ENCODE measurements at regions not wholly inside any gene's neighbourhood (a gene's known extent, or its start where the extent isn't known, plus 50 kb on each side); places are given as distances from the start of the nearest gene placed in this dataset.
"Not testable (repeated sequence)": the region's sequence is repeated elsewhere in the genome, so short reads cannot be mapped to it uniquely, and the experiment has no call there.

DNA sequence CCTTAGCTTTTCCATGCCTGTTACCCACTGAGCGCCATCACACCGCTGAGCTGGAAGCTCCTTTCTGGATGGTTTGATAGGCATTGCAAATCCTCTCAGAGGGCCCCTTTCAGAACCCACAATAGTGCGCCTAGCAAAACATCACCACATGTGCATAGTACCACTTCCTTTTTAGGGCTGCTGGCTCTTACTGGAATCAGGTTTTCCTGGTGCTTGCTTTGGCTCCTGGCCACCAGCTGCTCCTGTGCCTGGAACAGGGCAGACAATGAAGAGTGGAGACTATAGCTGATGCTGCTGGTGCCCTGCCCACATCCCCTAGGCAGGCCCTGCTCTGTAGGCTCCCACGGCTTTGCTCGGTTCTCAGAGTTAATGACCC lies 163.6 kb upstream of the SEMA6A start:
- DNase-seq (ENCODE audit: low spot score), result no peak

DNA sequence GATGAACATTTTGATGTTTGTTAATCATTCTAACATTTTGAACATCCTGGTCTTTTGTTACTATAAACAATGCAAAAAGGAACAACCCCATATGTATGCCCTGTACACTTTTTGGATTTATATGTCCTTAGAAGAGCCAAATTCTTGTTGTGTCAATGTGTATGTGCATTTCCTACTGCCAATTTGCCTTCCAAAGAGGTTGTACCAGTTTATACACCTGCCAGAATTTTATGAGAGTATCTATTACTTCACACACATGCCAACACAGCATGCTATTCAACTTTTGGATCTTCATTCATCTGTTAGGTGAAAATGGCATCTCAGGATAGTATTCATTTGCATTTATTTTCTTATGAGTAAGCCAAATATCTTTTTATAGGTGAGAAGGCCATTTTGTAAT lies 162.0 kb upstream of the SEMA6A start:
- no peak for DNase-seq (ENCODE audit: low spot score)

- DNase-seq (ENCODE audit: low spot score), result no peak
Observed at GRCh38 chr5:116733991-116734975, 159.7 kb upstream of the SEMA6A start.

- DNase-seq (ENCODE audit: low spot score), result no peak
Observed at GRCh38 chr5:116732591-116732990, 158.0 kb upstream of the SEMA6A start.

DNA sequence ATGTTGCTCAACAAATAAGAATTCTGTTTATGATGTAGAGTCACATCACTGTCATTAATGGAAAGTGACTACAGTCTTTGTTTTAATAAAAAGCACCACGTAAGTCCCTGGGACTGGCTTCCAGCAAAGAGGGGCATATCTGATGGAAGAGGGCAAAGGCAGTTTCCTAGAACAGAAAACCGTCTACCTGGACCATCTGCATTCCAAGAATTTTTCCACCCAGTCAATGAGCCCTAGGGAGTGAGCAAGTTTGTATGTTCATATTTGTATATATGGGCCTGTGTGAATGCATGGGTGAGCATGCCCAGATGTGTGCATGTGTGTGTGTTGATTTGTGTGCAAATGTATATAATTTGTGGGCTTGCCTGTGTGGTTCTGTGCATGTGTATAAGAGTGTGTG lies 156.8 kb upstream of the SEMA6A start:
- DNase-seq (ENCODE audit: low spot score), result no peak

DNA sequence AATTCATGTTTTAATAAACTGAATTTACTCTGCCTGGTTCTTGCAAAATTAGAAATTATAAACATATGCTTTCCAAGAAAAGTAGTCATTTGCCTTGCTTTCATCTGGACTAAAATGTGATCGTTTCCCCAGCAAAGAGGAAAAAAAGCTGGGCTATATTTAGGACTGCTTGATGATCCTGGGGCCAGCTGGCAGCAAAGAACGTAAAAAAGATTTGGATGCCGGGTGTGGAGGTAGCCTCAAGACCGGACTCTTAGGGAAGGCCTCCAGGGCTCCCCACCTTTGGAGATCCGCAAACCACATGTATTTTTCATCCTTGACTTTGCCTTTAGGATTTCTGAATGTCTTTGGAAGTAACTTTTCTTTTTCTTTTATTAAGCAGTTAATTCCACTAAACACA lies 156.1 kb upstream of the SEMA6A start:
- DNase-seq (ENCODE audit: low spot score), result no peak

DNA sequence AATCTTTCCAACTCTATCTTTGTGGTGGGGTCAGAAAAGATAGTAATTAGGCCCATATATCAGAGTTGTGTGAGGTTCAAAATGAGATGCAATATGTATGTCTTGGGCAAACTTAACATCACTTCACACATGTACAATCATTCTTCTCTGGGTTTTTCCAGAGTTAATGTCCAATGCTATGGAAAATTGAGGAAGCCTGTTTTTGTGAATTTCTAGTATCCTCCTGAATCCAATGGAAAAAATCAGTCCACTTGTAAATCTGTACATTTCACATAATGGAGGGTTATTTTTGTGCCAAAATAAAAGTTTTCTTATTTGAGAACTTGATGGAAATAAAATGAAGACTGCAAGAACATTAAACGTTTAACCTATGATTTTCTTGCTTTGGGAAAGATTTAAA lies 155.6 kb upstream of the SEMA6A start:
- no peak for DNase-seq (ENCODE audit: low spot score)

GRCh38 chr5:116727248-116727647 lies 152.6 kb upstream of the SEMA6A start:
- no peak for DNase-seq (ENCODE audit: low spot score)

- DNase-seq (ENCODE audit: low spot score), result not testable (repeated sequence)
Observed at GRCh38 chr5:116726180-116726579, 151.6 kb upstream of the SEMA6A start.

- DNase-seq (ENCODE audit: low spot score), result no peak
Observed at GRCh38 chr5:116724971-116725370, 150.3 kb upstream of the SEMA6A start.

- DNase-seq (ENCODE audit: low spot score), result no peak
Observed at GRCh38 chr5:116722651-116723050, 148.0 kb upstream of the SEMA6A start.

- DNase-seq (ENCODE audit: low spot score), result peak; percentile 60
Observed at GRCh38 chr5:116719106-116719505, 144.5 kb upstream of the SEMA6A start.

DNA sequence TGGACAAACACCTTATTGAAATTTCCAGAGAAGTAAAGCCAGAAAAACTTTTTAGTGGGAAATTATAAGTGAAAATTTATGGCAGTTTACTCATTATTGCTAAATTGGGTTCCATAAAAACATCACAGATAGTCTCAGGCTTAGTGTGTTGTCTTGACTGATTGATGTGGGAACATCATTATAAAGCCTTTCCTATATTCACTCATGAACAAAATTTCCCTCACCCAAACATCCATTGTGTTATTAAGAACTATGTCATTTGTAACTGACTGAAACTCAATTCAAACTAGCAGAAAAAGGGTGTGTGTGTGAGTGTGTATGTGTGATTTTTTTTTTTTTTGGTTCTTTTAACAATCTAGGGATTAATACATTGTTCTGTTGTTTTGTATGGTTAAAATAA lies 143.7 kb upstream of the SEMA6A start:
- no peak for DNase-seq (ENCODE audit: low spot score)

GRCh38 chr5:116709082-116709481 lies 134.5 kb upstream of the SEMA6A start:
- DNase-seq (ENCODE audit: low spot score), result no peak

- not testable (repeated sequence) for DNase-seq (ENCODE audit: low spot score)
Observed at GRCh38 chr5:116705121-116705519, 130.5 kb upstream of the SEMA6A start.

GRCh38 chr5:116703941-116704340 lies 129.3 kb upstream of the SEMA6A start:
- no peak for DNase-seq (ENCODE audit: low spot score)

- DNase-seq (ENCODE audit: low spot score), result no peak
Observed at GRCh38 chr5:116703328-116703727, 128.7 kb upstream of the SEMA6A start.

DNA sequence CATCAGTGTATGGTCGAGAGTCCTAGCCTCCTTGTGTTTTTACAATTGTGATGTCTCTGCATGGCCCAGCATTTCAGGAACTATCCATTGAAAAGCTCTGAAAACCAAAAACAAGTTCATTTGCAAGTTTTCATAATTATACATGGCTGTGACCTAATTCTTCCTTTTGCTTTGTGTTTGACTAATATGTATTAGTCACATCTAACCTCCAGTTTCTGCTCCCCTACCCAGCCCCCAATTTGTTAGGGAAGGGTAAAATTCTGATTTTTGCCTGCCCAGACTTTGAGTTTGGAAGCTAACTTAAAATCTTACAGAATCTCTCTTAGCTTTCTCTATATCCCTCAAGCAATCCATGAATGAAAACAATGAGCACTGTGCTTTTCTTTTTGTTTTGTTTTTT lies 128.2 kb upstream of the SEMA6A start:
- no peak for DNase-seq (ENCODE audit: low spot score)

- DNase-seq (ENCODE audit: low spot score), result no peak
Observed at GRCh38 chr5:116699332-116699731, 124.7 kb upstream of the SEMA6A start.

DNA sequence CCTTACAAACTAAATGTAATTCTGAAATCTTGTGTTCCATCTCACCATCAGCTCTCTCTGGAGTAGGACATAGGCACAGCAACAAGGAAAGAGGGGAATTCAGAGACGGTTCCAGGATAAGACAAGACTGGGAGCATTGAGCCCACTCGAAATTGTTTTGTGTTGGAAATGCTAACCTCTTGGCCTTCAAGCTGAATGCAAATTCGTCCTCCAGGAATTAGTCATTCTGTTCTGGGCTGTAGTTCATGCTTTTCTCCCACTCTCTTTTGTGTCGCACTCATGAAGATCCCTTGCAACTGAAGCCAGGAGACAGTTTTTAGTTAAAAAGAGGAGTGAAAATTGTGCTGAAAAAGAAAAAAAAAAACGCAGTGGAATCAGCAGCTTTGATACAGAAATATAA lies 121.7 kb upstream of the SEMA6A start:
- DNase-seq (ENCODE audit: low spot score), result no peak

GRCh38 chr5:116695681-116696080 lies 121.1 kb upstream of the SEMA6A start:
- DNase-seq (ENCODE audit: low spot score), result no peak

DNA sequence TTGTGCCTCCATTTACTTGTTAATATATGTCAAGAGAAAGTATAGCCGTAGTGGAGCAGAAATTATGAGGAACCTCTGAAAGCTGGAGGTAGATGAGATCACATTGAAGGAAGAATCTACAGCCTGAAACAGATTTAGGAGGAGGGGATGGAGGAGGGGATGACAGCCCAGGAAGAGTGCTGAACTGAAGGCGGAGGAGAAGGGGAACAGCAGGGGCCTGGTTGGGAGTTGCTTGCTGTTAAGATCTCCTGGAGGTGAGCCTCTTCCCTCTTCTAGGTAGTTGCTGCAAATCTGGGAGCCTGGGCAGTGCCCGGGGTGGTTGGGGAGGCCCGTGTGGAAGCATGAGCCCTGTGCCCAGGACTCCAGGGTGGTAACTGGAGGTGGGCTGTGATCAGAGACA lies 111.8 kb upstream of the SEMA6A start:
- DNase-seq (ENCODE audit: low spot score), result no peak

DNA sequence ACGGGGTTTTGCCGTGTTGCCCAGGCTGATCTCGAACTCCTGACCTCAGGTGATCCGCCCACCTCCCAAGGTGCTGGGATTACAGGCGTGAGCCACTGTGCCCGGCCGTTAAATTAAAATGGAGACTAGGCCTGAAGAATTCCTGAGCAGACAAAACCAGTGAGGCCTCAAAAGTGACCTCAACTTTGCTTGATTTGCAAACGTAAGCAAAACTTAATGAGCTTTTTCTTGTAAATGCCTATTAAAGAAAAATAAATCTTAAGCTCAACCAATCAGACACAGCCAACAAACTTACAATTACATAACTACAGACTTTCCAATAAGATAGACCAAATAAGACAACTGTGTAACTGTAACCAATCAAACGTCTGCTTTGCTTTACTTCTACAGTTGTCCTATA lies 111.3 kb upstream of the SEMA6A start:
- no peak for DNase-seq (ENCODE audit: low spot score)

DNA sequence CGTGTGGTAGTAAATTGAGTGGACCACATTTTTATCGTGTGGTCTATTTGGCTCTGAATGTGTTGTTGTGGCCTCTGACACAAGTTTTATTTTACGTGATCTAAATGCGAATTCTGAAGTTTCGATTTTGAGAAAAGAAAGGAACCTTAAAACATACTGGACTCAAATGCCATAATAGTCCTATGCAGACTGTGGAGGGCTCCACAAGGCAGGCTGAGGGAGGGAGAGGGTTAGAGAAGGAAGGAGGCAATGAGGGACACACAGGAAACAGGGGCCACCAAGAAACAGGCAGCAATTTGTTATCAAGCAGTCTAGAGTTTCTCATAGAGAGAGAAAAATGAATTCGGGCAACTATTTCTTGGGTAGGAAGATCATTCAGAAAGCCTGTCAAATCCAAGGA lies 110.4 kb upstream of the SEMA6A start:
- DNase-seq (ENCODE audit: low spot score), result no peak

Data from hematopoietic multipotent progenitor cell treated with erythropoietin and hydrocortisone succinate and interleukin-3 and kit ligand, for 17 days (in vitro differentiated cells).